ENCODE measurements at regions not wholly inside any gene's neighbourhood (a gene's known extent, or its start where the extent isn't known, plus 50 kb on each side); places are given as distances from the start of the nearest gene placed in this dataset.
"Not testable (repeated sequence)": the region's sequence is repeated elsewhere in the genome, so short reads cannot be mapped to it uniquely, and the experiment has no call there.

- intact Hi-C loops (cut with DNase I), result no loop called here
- Histone ChIP-seq H3K4me1 (no peaks in the 10 kb centered on the region), H3K27ac (no peak overlapping the region), H3K27me3 (ENCODE audit: low read depth) (no peaks in the 10 kb centered on the region), H3K9me3 (no peaks in the 10 kb centered on the region), H3K4me3 (no peak overlapping the region), H3K36me3 (no peaks in the 10 kb centered on the region)
- TF ChIP-seq, protein P1, sequence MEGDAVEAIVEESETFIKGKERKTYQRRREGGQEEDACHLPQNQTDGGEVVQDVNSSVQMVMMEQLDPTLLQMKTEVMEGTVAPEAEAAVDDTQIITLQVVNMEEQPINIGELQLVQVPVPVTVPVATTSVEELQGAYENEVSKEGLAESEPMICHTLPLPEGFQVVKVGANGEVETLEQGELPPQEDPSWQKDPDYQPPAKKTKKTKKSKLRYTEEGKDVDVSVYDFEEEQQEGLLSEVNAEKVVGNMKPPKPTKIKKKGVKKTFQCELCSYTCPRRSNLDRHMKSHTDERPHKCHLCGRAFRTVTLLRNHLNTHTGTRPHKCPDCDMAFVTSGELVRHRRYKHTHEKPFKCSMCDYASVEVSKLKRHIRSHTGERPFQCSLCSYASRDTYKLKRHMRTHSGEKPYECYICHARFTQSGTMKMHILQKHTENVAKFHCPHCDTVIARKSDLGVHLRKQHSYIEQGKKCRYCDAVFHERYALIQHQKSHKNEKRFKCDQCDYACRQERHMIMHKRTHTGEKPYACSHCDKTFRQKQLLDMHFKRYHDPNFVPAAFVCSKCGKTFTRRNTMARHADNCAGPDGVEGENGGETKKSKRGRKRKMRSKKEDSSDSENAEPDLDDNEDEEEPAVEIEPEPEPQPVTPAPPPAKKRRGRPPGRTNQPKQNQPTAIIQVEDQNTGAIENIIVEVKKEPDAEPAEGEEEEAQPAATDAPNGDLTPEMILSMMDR (IDR thresholded peaks at IDR 0.05), result no peak
- no peak for ATAC-seq
- no peak for DNase-seq
Measured at GRCh38 chr13:18965347-18965855, 216.2 kb downstream of the TUBA3C start.

- no peak for DNase-seq
- ATAC-seq, result no peak
- Histone ChIP-seq H3K27ac (no peak overlapping the region), H3K27me3 (ENCODE audit: low read depth) (no peaks in the 10 kb centered on the region), H3K4me3 (no peak overlapping the region), H3K36me3 (no peaks in the 10 kb centered on the region), H3K9me3 (no peaks in the 10 kb centered on the region), H3K4me1 (no peaks in the 10 kb centered on the region)
- TF ChIP-seq, protein P1 (IDR thresholded peaks at IDR 0.05), result no peak
- intact Hi-C loops (cut with DNase I), result no loop called here
Measured at GRCh38 chr13:18964942-18965341, 216.7 kb downstream of the TUBA3C start.

DNA sequence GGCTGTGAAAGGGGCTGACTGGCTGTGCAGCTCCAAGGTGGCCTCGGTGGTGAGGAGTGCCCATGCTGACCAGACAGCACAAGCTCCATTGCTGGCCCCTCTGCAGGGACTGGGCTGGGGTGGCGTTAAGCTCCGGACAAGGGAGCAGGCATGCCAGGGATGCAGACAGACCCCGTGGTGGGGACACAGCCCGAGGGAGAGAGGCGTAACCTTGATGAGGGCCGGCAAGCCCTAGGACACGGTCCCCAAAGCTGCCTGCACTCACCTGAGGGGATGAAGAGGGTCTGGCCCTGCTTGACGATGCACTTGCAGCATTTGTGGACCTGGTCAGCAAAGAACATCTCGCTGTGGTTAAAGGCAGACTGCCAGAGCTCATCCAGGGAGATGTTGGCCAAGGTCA lies 217.9 kb downstream of the TUBA3C start:
- ATAC-seq; H3K27ac ChIP-seq; H3K4me3 ChIP-seq; H3K9me3 ChIP-seq; H3K4me1 ChIP-seq; H3K36me3 ChIP-seq; DNase-seq; intact Hi-C loops (cut with DNase I); H3K27me3 ChIP-seq (ENCODE audit: low read depth): not testable (repeated sequence)

DNA sequence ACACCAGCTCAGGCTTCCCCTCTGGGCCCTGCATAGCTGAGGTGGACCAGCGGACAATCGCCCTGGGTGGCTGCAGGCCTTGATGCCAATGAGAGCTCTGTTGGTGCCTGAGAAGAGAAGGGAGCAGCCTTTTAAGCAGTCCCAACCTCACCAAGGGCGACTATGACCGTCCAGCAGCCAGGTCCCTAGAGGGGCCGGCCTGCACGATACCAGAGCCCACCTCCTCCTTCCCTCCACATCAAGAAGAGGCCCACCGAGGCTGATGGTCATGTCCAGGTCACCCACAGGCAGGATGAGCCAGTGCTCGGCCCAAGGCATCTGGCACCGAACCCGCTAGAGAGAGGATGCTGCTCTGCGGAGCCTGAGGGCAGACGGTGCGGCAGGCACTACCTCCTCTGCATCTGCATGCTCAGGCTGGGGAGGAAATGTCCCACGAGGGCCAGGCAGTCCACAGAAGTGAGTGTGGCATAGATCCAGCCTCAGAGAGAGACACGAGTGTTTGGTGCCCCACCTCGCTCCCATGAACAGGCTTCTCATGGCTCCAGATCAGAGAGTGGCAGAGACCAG lies 219.4 kb downstream of the TUBA3C start:
- DNase-seq, result no peak
- ATAC-seq, result no peak
- peaks cover 12% of the 10 kb centered on the region for H3K9me3 ChIP-seq
- H3K4me1 ChIP-seq, result no peaks in the 10 kb centered on the region
- H3K4me3 ChIP-seq, result no peak overlapping the region
- TF ChIP-seq, protein P1 (IDR thresholded peaks at IDR 0.05), result no peak
- intact Hi-C loops (cut with DNase I), result no loop called here
- H3K36me3 ChIP-seq, result no peaks in the 10 kb centered on the region
- H3K27me3 ChIP-seq (ENCODE audit: low read depth), result no peaks in the 10 kb centered on the region
- no peak overlapping the region for H3K27ac ChIP-seq

- no peak for ATAC-seq
- peaks cover 12% of the 10 kb centered on the region for H3K9me3 ChIP-seq
- TF ChIP-seq, protein P1 (IDR thresholded peaks at IDR 0.05), result no peak
Measured at GRCh38 chr13:18961383-18962117, 220.1 kb downstream of the TUBA3C start.

DNA sequence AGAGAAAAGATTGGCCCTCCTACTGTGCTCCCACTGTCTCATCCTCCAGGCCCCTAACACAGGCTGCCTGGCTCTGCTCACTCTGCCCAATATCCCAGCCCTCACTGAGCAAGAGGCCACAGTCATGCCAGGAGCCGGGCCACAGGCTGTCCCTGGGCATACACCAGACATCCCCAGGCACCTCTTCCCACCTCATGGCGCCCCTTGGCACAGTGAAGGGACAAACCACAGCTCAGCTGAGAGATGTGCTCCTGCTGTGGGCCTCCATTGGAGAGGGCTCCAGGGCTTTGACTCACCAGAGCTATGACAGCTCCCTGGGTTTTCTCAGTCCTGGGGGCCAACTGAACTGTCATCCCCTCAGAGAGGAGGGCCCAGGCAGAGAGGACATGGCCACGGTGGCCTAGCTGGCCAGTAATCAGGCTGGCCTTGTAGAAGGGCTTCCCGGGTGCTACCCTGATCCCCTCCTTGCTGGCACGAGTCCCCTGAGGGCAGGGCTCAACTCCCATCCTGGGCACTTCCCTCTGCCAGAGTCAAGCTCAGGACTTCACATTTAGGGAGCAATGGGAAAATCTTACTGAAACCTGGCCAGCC lies 220.9 kb downstream of the TUBA3C start:
- intact Hi-C loops (cut with DNase I), result no loop called here
- H3K4me1 ChIP-seq, result no peaks in the 10 kb centered on the region
- DNase-seq (no peak), ATAC-seq (no peak)
- H3K27ac ChIP-seq, result no peak overlapping the region
- peaks cover 12% of the 10 kb centered on the region for H3K9me3 ChIP-seq
- no peaks in the 10 kb centered on the region for H3K27me3 ChIP-seq (ENCODE audit: low read depth)
- no peak overlapping the region for H3K4me3 ChIP-seq
- TF ChIP-seq, protein P1 (IDR thresholded peaks at IDR 0.05), result no peak
- no peaks in the 10 kb centered on the region for H3K36me3 ChIP-seq

More at GRCh38 chr13:18961383-18962117, 220.1 kb downstream of the TUBA3C start:
- H3K27ac ChIP-seq, result no peak overlapping the region
- H3K4me3 ChIP-seq, result no peak overlapping the region
- H3K4me1 ChIP-seq, result no peaks in the 10 kb centered on the region
- intact Hi-C loops (cut with DNase I), result no loop called here
- DNase-seq, result no peak
- no peaks in the 10 kb centered on the region for H3K36me3 ChIP-seq
- H3K27me3 ChIP-seq (ENCODE audit: low read depth), result no peaks in the 10 kb centered on the region

Data from lower lobe of right lung (tissue), 2 donors.